ENCODE measurements at regions not wholly inside any gene's neighbourhood (a gene's known extent, or its start where the extent isn't known, plus 50 kb on each side); places are given as distances from the start of the nearest gene placed in this dataset.

DNA sequence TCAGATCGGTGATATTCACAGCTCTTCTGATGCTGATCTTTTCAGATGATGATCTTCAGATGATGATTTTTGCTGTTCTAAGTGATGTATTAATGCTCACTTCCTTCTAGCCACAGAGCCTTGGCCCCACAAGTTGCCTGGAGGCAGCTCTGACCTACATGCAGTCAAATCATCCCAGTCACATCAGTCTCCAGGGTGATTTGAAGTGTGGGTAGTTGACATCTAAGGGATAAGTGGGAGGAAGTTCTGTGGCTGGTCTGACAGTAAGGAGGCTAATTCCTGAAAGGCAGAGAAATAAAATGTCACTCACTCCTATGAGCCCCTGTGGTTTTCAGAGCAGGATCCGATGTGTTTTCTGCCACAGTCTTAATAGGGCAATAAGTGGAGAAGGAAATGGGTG is 79.8 kb upstream of the RPL34 start:
- TF ChIP-seq, protein P1, sequence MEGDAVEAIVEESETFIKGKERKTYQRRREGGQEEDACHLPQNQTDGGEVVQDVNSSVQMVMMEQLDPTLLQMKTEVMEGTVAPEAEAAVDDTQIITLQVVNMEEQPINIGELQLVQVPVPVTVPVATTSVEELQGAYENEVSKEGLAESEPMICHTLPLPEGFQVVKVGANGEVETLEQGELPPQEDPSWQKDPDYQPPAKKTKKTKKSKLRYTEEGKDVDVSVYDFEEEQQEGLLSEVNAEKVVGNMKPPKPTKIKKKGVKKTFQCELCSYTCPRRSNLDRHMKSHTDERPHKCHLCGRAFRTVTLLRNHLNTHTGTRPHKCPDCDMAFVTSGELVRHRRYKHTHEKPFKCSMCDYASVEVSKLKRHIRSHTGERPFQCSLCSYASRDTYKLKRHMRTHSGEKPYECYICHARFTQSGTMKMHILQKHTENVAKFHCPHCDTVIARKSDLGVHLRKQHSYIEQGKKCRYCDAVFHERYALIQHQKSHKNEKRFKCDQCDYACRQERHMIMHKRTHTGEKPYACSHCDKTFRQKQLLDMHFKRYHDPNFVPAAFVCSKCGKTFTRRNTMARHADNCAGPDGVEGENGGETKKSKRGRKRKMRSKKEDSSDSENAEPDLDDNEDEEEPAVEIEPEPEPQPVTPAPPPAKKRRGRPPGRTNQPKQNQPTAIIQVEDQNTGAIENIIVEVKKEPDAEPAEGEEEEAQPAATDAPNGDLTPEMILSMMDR (IDR thresholded peaks at IDR 0.05 in 8 of 11, conservative IDR thresholded peaks at IDR 0.05 in 3 of 11), result no peak
- TF ChIP-seq POLR2A (IDR thresholded peaks at IDR 0.05), result no peak
